Liver (tissue), 8 donors: ENCODE measurements at regions not wholly inside any gene's neighbourhood (a gene's known extent, or its start where the extent isn't known, plus 50 kb on each side); places are given as distances from the start of the nearest gene placed in this dataset.

Experiments used
- DNase-seq: peaks from one replicate; pipeline ENCODE4 v3.0.0-alpha.2; 2017; ENCODE audit warnings: low spot score
- H3K27ac ChIP-seq, 2 donors: one replicate each; pipeline ENCODE4 v1.7.0; 2013; ENCODE audit warnings: inconsistent platforms in 2 of 2, low read length in 2 of 2, control low read depth in 1 of 2, low read depth in 1 of 2, mild to moderate bottlenecking in 1 of 2
- H3K27me3 ChIP-seq, 4 donors: one replicate each; pipeline versions ENCODE4 v1.6.1 to v1.7.0; 2013; ENCODE audit warnings: low read length in 3 of 4, inconsistent platforms in 1 of 4, mild to moderate bottlenecking in 1 of 4, moderate library complexity in 1 of 4; ENCODE audit not compliant: control insufficient read depth in 4 of 4, insufficient read depth in 4 of 4
- H3K36me3 ChIP-seq, 4 donors: one replicate each; pipeline versions ENCODE4 v1.6.1 to v1.7.0; 2013; ENCODE audit warnings: low read length in 3 of 4, mild to moderate bottlenecking in 3 of 4, low read depth in 1 of 4, moderate library complexity in 1 of 4; ENCODE audit not compliant: control insufficient read depth in 4 of 4, insufficient read depth in 3 of 4
- H3K4me1 ChIP-seq, 4 donors: one replicate each; pipeline versions ENCODE4 v1.6.1 to v1.7.0; 2013; ENCODE audit warnings: low read length in 3 of 4, mild to moderate bottlenecking in 3 of 4, moderate library complexity in 1 of 4; ENCODE audit not compliant: control insufficient read depth in 4 of 4, insufficient read depth in 4 of 4
- H3K4me3 ChIP-seq, 3 donors: one replicate each; pipeline versions ENCODE4 v1.6.1 to v1.7.0; 2013; ENCODE audit warnings: low read length in 3 of 3, control low read depth in 1 of 3, low read depth in 1 of 3, mild to moderate bottlenecking in 1 of 3
- H3K9ac ChIP-seq, 2 donors: one replicate each; pipeline ENCODE4 v1.7.0; 2013; ENCODE audit warnings: low read length in 2 of 2, mild to moderate bottlenecking in 2 of 2, moderate library complexity in 2 of 2, control low read depth in 1 of 2, low read depth in 1 of 2
- H3K9me3 ChIP-seq, 4 donors: one replicate each; pipeline versions ENCODE4 v1.6.1 to v1.7.0; 2013; ENCODE audit warnings: low read length in 3 of 4; ENCODE audit not compliant: control insufficient read depth in 4 of 4
- EGR1 ChIP-seq, 2 donors: IDR thresholded peaks; 2 replicates each; pipeline ENCODE4 v1.6.1; 2016 to 2018; ENCODE audit warnings: antibody characterized with exemption in 2 of 2, low read depth in 2 of 2
- FOXA1 ChIP-seq: IDR thresholded peaks from 2 replicates; pipeline ENCODE4 v1.6.1; 2016; ENCODE audit warnings: antibody characterized with exemption
- FOXA2 ChIP-seq: IDR thresholded peaks from 2 replicates; pipeline ENCODE4 v1.6.1; 2016; ENCODE audit warnings: antibody characterized with exemption
- GABPA ChIP-seq, 2 donors: IDR thresholded peaks in 1 of 2; conservative IDR thresholded peaks in 1 of 2; 2 replicates each; pipeline ENCODE4 v1.6.1; 2016; ENCODE audit warnings: antibody characterized with exemption in 2 of 2, mild to moderate bottlenecking in 1 of 2, moderate library complexity in 1 of 2
- HNF4A ChIP-seq, 2 donors: conservative IDR thresholded peaks; 2 replicates each; pipeline ENCODE4 v1.6.1; 2016; ENCODE audit warnings: antibody characterized with exemption in 2 of 2, mild to moderate bottlenecking in 2 of 2
- HNF4G ChIP-seq: IDR thresholded peaks from 2 replicates; pipeline ENCODE4 v1.6.1; 2016; ENCODE audit warnings: antibody characterized with exemption
- JUND ChIP-seq, 2 donors: IDR thresholded peaks; 2 replicates each; pipeline ENCODE4 v1.6.1; 2016; ENCODE audit warnings: antibody characterized with exemption in 2 of 2
- MAX ChIP-seq: IDR thresholded peaks from 2 replicates; pipeline ENCODE4 v1.6.1; 2016; ENCODE audit warnings: antibody characterized with exemption
- NR2F2 ChIP-seq: IDR thresholded peaks from 2 replicates; pipeline ENCODE4 v1.6.1; 2016; ENCODE audit warnings: antibody characterized with exemption
- RAD21 ChIP-seq, 2 donors: IDR thresholded peaks; 2 replicates each; pipeline ENCODE4 v1.6.1; 2016; ENCODE audit warnings: antibody characterized with exemption in 2 of 2, mild to moderate bottlenecking in 2 of 2
- RXRA ChIP-seq, 2 donors: IDR thresholded peaks; 2 replicates each; pipeline ENCODE4 v1.6.1; 2017 to 2018; ENCODE audit warnings: antibody characterized with exemption in 2 of 2, mild to moderate bottlenecking in 1 of 2
- SP1 ChIP-seq: IDR thresholded peaks from 2 replicates; pipeline ENCODE4 v1.6.1; 2018; ENCODE audit warnings: antibody characterized with exemption, mild to moderate bottlenecking
- TAF1 ChIP-seq: conservative IDR thresholded peaks from 2 replicates; pipeline ENCODE4 v1.6.1; 2016; ENCODE audit warnings: antibody characterized with exemption, mild to moderate bottlenecking
- YY1 ChIP-seq: IDR thresholded peaks from 2 replicates; pipeline ENCODE4 v1.6.1; 2016; ENCODE audit warnings: antibody characterized with exemption, mild to moderate bottlenecking
- ZBTB33 ChIP-seq: IDR thresholded peaks from 2 replicates; pipeline ENCODE4 v1.6.1; 2016; ENCODE audit warnings: antibody characterized with exemption
- WGBS: extraction: QIAGEN DNeasy Blood & Tissue Kit; methylation state at CpG from one replicate; pipeline ENCODE4 v1.1.7; 2013; 5-methylcytosine and 5-hydroxymethylcytosine counted together
- TF ChIP-seq, protein P1 (sequence below): IDR thresholded peaks from 2 replicates; pipeline ENCODE4 v1.6.1; 2016; ENCODE audit warnings: antibody characterized with exemption
- TF ChIP-seq, protein P2 (sequence below): fragments of 150-350 bp; IDR thresholded peaks from 2 replicates; pipeline ENCODE4 v1.5.1; 2017; ENCODE audit warnings: improper control_type of control experiment, low read depth, low read length; ENCODE audit not compliant: missing input control
- TF ChIP-seq, protein P3 (sequence below): IDR thresholded peaks from 2 replicates; pipeline ENCODE4 v1.6.1; 2016; ENCODE audit warnings: antibody characterized with exemption, mild to moderate bottlenecking
- donor health status: healthy.
- donor health status: healthy.
- donor health status: healthy.
- donor health status: healthy.
- donor health status: healthy.

DNA sequence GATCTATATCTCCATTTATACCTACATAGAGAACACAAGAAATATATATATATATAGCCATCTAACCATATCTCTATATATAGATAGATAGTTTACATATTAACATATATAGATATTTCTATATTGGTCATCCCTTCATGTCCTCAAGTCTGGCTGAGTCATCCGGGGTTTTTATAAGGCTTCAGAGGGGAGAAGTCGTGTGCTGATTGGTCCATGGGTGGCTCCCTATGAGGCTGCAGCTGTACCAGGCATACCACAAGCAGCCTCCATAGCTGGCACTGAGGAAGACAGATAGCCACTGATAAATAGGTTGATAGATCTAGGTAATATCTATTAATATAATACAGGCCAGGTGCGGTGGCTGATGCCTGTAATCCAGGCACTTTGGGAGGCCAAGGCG lies 618.3 kb upstream of the SETBP1 start:
- TF ChIP-seq FOXA2 = no peak
- TF ChIP-seq GABPA (IDR thresholded peaks at IDR 0.05 in 1 of 2, conservative IDR thresholded peaks at IDR 0.05 in 1 of 2) = no peak
- TF ChIP-seq, protein P1, sequence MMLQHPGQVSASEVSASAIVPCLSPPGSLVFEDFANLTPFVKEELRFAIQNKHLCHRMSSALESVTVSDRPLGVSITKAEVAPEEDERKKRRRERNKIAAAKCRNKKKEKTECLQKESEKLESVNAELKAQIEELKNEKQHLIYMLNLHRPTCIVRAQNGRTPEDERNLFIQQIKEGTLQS = no peak
- no peak for TF ChIP-seq FOXA1
- TF ChIP-seq, protein P2, sequence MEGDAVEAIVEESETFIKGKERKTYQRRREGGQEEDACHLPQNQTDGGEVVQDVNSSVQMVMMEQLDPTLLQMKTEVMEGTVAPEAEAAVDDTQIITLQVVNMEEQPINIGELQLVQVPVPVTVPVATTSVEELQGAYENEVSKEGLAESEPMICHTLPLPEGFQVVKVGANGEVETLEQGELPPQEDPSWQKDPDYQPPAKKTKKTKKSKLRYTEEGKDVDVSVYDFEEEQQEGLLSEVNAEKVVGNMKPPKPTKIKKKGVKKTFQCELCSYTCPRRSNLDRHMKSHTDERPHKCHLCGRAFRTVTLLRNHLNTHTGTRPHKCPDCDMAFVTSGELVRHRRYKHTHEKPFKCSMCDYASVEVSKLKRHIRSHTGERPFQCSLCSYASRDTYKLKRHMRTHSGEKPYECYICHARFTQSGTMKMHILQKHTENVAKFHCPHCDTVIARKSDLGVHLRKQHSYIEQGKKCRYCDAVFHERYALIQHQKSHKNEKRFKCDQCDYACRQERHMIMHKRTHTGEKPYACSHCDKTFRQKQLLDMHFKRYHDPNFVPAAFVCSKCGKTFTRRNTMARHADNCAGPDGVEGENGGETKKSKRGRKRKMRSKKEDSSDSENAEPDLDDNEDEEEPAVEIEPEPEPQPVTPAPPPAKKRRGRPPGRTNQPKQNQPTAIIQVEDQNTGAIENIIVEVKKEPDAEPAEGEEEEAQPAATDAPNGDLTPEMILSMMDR = no peak
- TF ChIP-seq RAD21 (IDR thresholded peaks at IDR 0.05) = no peak
- TF ChIP-seq TAF1 = no peak
- Histone ChIP-seq H3K27me3 (no peaks in the 10 kb centered on the region), H3K4me1 (no peaks in the 10 kb centered on the region), H3K9me3 (no peaks in the 10 kb centered on the region), H3K36me3 (no peaks in the 10 kb centered on the region), H3K27ac (no peak overlapping the region), H3K9ac (no peak overlapping the region), H3K4me3 (no peak overlapping the region)
- DNase-seq = no peak
- WGBS = 88% methylated on average over 4 of the region's 4 CpGs

DNA sequence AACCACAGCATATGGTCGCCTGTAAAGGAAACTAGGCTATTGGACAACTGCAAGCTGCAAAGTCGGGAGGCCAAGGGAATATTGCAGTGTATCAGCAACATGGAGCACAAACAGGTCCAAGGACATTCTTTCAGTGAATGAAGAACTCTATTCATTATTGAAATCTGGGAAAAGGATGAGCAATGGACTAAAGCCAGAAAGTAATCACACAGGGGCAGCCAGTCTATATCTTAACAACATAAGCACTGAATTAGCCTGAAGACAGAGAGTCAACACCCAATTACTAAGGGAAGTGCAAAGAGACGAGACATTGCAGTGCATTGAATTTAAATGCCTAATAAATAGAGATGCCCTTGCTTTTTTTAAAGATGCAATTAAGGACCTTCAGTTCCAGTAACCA lies 615.5 kb upstream of the SETBP1 start:
- H3K36me3 ChIP-seq = no peaks in the 10 kb centered on the region
- no peak for TF ChIP-seq SP1
- TF ChIP-seq GABPA (IDR thresholded peaks at IDR 0.05 in 1 of 2, conservative IDR thresholded peaks at IDR 0.05 in 1 of 2) = no peak
- TF ChIP-seq, protein P2 = no peak
- TF ChIP-seq HNF4G = no peak
- TF ChIP-seq RAD21 (IDR thresholded peaks at IDR 0.05) = no peak
- TF ChIP-seq MAX = no peak
- no peak for TF ChIP-seq FOXA1
- TF ChIP-seq ZBTB33 = no peak
- TF ChIP-seq, protein P1 = no peak
- TF ChIP-seq, protein P3, sequence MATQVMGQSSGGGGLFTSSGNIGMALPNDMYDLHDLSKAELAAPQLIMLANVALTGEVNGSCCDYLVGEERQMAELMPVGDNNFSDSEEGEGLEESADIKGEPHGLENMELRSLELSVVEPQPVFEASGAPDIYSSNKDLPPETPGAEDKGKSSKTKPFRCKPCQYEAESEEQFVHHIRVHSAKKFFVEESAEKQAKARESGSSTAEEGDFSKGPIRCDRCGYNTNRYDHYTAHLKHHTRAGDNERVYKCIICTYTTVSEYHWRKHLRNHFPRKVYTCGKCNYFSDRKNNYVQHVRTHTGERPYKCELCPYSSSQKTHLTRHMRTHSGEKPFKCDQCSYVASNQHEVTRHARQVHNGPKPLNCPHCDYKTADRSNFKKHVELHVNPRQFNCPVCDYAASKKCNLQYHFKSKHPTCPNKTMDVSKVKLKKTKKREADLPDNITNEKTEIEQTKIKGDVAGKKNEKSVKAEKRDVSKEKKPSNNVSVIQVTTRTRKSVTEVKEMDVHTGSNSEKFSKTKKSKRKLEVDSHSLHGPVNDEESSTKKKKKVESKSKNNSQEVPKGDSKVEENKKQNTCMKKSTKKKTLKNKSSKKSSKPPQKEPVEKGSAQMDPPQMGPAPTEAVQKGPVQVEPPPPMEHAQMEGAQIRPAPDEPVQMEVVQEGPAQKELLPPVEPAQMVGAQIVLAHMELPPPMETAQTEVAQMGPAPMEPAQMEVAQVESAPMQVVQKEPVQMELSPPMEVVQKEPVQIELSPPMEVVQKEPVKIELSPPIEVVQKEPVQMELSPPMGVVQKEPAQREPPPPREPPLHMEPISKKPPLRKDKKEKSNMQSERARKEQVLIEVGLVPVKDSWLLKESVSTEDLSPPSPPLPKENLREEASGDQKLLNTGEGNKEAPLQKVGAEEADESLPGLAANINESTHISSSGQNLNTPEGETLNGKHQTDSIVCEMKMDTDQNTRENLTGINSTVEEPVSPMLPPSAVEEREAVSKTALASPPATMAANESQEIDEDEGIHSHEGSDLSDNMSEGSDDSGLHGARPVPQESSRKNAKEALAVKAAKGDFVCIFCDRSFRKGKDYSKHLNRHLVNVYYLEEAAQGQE = no peak
- TF ChIP-seq RXRA (IDR thresholded peaks at IDR 0.05) = no peak
- TF ChIP-seq FOXA2 = no peak
- no peak for TF ChIP-seq JUND (IDR thresholded peaks at IDR 0.05)
- TF ChIP-seq TAF1 = no peak
- TF ChIP-seq NR2F2 = no peak
- TF ChIP-seq HNF4A (conservative IDR thresholded peaks at IDR 0.05) = no peak
- no peak for TF ChIP-seq YY1
- TF ChIP-seq EGR1 (IDR thresholded peaks at IDR 0.05; ENCODE audit: low read depth in 2 of 2) = no peak
- H3K4me1 ChIP-seq = no peaks in the 10 kb centered on the region
- WGBS = 72% methylated on average over 3 of the region's 3 CpGs
- DNase-seq = no peak
- H3K9ac ChIP-seq = no peak overlapping the region
- H3K9me3 ChIP-seq = no peaks in the 10 kb centered on the region
- no peak overlapping the region for H3K4me3 ChIP-seq
- no peak overlapping the region for H3K27ac ChIP-seq
- H3K27me3 ChIP-seq = peaks cover 0 to 4% (median 0%) of the 10 kb centered on the region in 4 donors
